ENCODE measurements at regions not wholly inside any gene's neighbourhood (a gene's known extent, or its start where the extent isn't known, plus 50 kb on each side); places are given as distances from the start of the nearest gene placed in this dataset.

GRCh38 chr1:199959775-199960110, 67.8 kb upstream of the NR5A2 start:
- TF ChIP-seq CTCF (IDR thresholded peaks at IDR 0.05; ENCODE audit: insufficient read depth, low read length, poor library complexity, severe bottlenecking) (no peak), EZH2phosphoT487 (conservative IDR thresholded peaks at IDR 0.05; ENCODE audit: low read length) (no peak)
